PC-3 (cell line): ENCODE measurements at regions not wholly inside any gene's neighbourhood (a gene's known extent, or its start where the extent isn't known, plus 50 kb on each side); places are given as distances from the start of the nearest gene placed in this dataset.

ENCODE experiments used
- EZH2phosphoT487 ChIP-seq: fragments of 300-600 bp; sonication (generic); IDR thresholded peaks from 2 replicates; pipeline ENCODE4 v1.6.1; 2018; ENCODE audit warnings: mild to moderate bottlenecking, antibody characterized with exemption, low read length, borderline replicate concordance
- TF ChIP-seq, protein P1 (sequence below): fragments of 300-600 bp; sonication (generic); conservative IDR thresholded peaks from 2 replicates; pipeline ENCODE4 v1.5.1; 2017; ENCODE audit warnings: antibody characterized with exemption, low read depth, mild to moderate bottlenecking, low read length

DNA sequence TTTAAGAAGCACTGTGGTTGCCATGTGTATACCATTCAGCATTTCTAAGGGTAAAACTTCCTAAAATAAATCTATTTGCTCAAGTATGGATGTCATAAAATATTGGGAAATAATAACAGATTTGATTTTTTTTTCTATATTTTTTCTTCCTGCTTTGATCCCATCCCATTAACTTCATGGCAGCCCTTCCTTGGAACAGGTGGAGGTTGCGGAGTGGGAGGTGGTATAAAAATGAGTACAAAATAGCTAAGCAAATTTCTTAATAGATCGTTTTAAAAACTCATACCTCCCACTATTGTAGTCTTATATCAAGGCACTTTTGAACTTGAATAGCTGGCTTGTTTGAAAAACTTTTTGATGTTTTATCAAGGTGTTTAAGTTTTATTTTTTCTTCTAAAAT is 152.1 kb upstream of the KYNU start:
- TF ChIP-seq, protein P1, sequence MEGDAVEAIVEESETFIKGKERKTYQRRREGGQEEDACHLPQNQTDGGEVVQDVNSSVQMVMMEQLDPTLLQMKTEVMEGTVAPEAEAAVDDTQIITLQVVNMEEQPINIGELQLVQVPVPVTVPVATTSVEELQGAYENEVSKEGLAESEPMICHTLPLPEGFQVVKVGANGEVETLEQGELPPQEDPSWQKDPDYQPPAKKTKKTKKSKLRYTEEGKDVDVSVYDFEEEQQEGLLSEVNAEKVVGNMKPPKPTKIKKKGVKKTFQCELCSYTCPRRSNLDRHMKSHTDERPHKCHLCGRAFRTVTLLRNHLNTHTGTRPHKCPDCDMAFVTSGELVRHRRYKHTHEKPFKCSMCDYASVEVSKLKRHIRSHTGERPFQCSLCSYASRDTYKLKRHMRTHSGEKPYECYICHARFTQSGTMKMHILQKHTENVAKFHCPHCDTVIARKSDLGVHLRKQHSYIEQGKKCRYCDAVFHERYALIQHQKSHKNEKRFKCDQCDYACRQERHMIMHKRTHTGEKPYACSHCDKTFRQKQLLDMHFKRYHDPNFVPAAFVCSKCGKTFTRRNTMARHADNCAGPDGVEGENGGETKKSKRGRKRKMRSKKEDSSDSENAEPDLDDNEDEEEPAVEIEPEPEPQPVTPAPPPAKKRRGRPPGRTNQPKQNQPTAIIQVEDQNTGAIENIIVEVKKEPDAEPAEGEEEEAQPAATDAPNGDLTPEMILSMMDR = no peak
- no peak for TF ChIP-seq EZH2phosphoT487
